PC-9 (cell line): ENCODE measurements at regions not wholly inside any gene's neighbourhood (a gene's known extent, or its start where the extent isn't known, plus 50 kb on each side); places are given as distances from the start of the nearest gene placed in this dataset.

Experiments used
- EZH2 ChIP-seq: fragments of 200-600 bp; sonication (generic); IDR thresholded peaks from 2 replicates; pipeline ENCODE4 v1.8.0; 2017; ENCODE audit warnings: antibody characterized with exemption, low read depth
- TF ChIP-seq, protein P1 (sequence below): fragments of 200-600 bp; sonication (generic); conservative IDR thresholded peaks from 2 replicates; pipeline ENCODE4 v1.6.1; 2017; ENCODE audit warnings: mixed run types, antibody characterized with exemption, mild to moderate bottlenecking, moderate library complexity

- TF ChIP-seq, protein P1, sequence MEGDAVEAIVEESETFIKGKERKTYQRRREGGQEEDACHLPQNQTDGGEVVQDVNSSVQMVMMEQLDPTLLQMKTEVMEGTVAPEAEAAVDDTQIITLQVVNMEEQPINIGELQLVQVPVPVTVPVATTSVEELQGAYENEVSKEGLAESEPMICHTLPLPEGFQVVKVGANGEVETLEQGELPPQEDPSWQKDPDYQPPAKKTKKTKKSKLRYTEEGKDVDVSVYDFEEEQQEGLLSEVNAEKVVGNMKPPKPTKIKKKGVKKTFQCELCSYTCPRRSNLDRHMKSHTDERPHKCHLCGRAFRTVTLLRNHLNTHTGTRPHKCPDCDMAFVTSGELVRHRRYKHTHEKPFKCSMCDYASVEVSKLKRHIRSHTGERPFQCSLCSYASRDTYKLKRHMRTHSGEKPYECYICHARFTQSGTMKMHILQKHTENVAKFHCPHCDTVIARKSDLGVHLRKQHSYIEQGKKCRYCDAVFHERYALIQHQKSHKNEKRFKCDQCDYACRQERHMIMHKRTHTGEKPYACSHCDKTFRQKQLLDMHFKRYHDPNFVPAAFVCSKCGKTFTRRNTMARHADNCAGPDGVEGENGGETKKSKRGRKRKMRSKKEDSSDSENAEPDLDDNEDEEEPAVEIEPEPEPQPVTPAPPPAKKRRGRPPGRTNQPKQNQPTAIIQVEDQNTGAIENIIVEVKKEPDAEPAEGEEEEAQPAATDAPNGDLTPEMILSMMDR = no peak
- no peak for TF ChIP-seq EZH2
Observed at GRCh38 chr5:4987431-4987830, 152.7 kb upstream of the ADAMTS16 start.
